SK-N-SH (cell line): ENCODE measurements at regions not wholly inside any gene's neighbourhood (a gene's known extent, or its start where the extent isn't known, plus 50 kb on each side); places are given as distances from the start of the nearest gene placed in this dataset.

Experiments used
- CTCF ChIP-seq: fragments of 200-600 bp; sonication (generic); IDR thresholded peaks from 2 replicates; pipeline ENCODE4 v1.6.1; 2017; ENCODE audit warnings: antibody characterized with exemption, mild to moderate bottlenecking, moderate library complexity
- ELF1 ChIP-seq: IDR thresholded peaks from 2 replicates; pipeline ENCODE4 v1.4.0; 2012
- EP300 ChIP-seq, 2 experiments: IDR thresholded peaks; 2 replicates each; pipeline versions ENCODE4 v1.4.0 to v1.6.1; 2012; ENCODE audit warnings: borderline replicate concordance in 1 of 2, low read depth in 1 of 2, low read length in 1 of 2
- FOSL2 ChIP-seq: IDR thresholded peaks from 2 replicates; pipeline ENCODE4 v1.4.0; 2012; ENCODE audit warnings: low read depth, mild to moderate bottlenecking, moderate library complexity, borderline replicate concordance
- FOXJ3 ChIP-seq: sonication (generic); formaldehyde crosslinking; IDR thresholded peaks from 2 replicates; pipeline ENCODE4 v1.5.1; 2020; ENCODE audit warnings: mild to moderate bottlenecking, missing genetic modification reagents
- FOXM1 ChIP-seq: IDR thresholded peaks from 2 replicates; pipeline ENCODE4 v1.4.0; 2012; ENCODE audit warnings: low read depth, mild to moderate bottlenecking
- GABPA ChIP-seq: IDR thresholded peaks from 2 replicates; pipeline ENCODE4 v1.4.0; 2012; ENCODE audit warnings: low read depth, mild to moderate bottlenecking
- JUND ChIP-seq: IDR thresholded peaks from 2 replicates; pipeline ENCODE4 v1.4.0; 2012
- MAX ChIP-seq: IDR thresholded peaks from 2 replicates; pipeline ENCODE4 v1.4.0; 2012; ENCODE audit warnings: low read depth
- NRF1 ChIP-seq: IDR thresholded peaks from 2 replicates; pipeline ENCODE4 v1.6.1; 2012; ENCODE audit warnings: low read depth, mild to moderate bottlenecking, low read length
- POLR2AphosphoS5 ChIP-seq: IDR thresholded peaks from 2 replicates; pipeline ENCODE4 v1.6.1; 2012; ENCODE audit warnings: low read depth, low read length
- REST ChIP-seq: IDR thresholded peaks from 2 replicates; pipeline ENCODE4 v1.6.1; 2012; ENCODE audit warnings: mild to moderate bottlenecking, low read depth, low read length, moderate library complexity
- TAF1 ChIP-seq: IDR thresholded peaks from 2 replicates; pipeline ENCODE4 v1.6.1; 2012; ENCODE audit warnings: low read depth, mild to moderate bottlenecking, low read length, moderate library complexity, borderline replicate concordance
- YY1 ChIP-seq: IDR thresholded peaks from 2 replicates; pipeline ENCODE4 v1.4.0; 2012; ENCODE audit warnings: low read depth, mild to moderate bottlenecking

- no peak for TF ChIP-seq CTCF
- TF ChIP-seq EP300 (IDR thresholded peaks at IDR 0.05; ENCODE audit: borderline replicate concordance in 1 of 2, low read depth in 1 of 2, low read length in 1 of 2) = no peak
- TF ChIP-seq JUND = no peak
- TF ChIP-seq POLR2AphosphoS5 = no peak
- no peak for TF ChIP-seq GABPA
- TF ChIP-seq MAX = no peak
- TF ChIP-seq ELF1 = no peak
- no peak for TF ChIP-seq FOXM1
- TF ChIP-seq REST = no peak
- TF ChIP-seq YY1 = no peak
- no peak for TF ChIP-seq TAF1
- no peak for TF ChIP-seq NRF1
- no peak for TF ChIP-seq FOSL2
- no peak for TF ChIP-seq FOXJ3
These were observed 56.4 kb upstream of the N4BP3 start for GRCh38 chr5:178056935-178057334.
